ENCODE measurements at regions not wholly inside any gene's neighbourhood (a gene's known extent, or its start where the extent isn't known, plus 50 kb on each side); places are given as distances from the start of the nearest gene placed in this dataset.
"Not testable (repeated sequence)": the region's sequence is repeated elsewhere in the genome, so short reads cannot be mapped to it uniquely, and the experiment has no call there.

- no peak for ATAC-seq
- intact Hi-C loops (cut with DNase I): no loop called here
- no peak for DNase-seq
These were observed 128.2 kb upstream of the RASEF start for GRCh38 chr9:83191154-83191553.

- DNase-seq; intact Hi-C loops (cut with DNase I): not testable (repeated sequence)
These were observed 126.1 kb upstream of the RASEF start for GRCh38 chr9:83189026-83189425.

DNA sequence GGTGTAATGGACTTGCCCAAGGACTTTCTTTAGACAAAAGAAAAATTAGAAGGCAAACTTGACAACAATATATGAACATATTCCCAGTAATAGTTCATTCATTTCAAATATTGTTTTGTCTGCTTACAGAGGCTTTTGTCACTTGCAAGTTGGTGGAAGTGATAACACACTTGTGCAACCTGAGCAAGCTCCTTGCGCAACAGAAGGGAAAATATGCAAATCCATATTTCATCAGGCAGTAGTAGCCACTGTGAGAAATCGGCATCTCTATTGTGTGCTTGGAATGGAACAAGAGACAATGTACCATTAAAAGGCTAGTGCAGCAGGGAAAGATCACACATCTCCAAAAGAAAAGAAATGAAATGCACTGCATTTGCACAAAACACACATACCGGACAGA, 125.3 kb upstream of the RASEF start:
- intact Hi-C loops (cut with DNase I): no loop called here
- no peak for DNase-seq
- ATAC-seq: no peak

More at GRCh38 chr9:83189026-83189425, 126.1 kb upstream of the RASEF start:
- not testable (repeated sequence) for ATAC-seq

DNA sequence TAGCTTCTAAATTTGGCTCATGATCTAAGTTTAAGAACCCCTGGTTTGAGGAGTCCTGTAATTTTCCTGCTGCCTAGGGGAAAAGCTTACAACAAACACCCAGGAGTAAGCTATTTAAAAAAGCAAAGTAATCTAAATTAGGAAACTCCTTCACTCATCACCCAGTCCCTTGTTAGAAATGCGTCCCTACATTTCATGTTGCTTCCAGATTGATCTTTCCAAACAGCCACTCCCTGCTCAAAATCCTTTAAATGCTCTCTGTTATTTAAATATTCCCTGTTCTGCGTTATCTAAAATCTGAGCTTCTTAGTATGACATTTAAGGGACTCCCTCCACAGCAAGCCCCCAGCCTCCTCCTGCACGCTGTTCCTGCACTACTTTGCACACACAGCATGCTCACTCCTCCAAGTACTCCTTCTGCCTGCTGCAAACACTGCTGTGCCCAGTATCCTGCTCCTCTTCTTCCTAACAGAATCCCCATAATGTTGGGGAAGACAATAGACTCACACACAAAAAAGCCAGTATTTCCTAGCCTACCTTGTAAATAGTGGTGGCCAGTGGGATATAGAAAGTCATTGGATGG, 123.3 kb upstream of the RASEF start:
- intact Hi-C loops (cut with DNase I): no loop called here
- peak in 1 of 2 donors; percentile 38 for ATAC-seq

DNA sequence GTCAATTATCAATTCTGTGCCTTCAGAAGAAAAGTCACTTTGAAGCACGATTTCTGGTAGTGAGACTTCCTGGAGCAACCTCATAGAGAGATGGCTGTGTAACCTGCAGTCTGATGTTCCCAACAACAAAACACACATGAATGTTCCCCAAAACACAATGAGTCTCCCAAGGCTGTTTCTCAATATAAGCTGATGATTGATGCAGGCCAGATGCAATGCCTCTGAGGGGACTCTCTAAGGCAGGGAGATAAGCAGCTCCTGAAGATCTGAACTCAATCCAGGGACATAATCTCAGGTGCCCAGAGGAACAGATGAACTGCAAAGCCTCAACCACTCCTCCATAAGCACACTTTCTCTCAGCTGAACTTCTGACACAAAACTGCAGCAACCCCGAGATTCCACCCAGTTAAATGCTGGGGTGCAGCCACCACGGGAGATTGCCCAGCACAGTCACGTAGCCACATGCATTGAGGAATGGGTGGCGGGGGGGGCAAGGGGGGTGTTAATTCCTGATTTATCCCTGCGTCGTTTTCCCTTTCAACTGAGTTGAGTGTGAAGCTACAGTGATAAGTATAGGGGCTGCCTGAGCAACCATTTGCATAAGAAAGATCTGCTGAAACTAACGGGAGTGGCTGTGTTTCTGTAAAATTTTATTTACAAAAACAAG, 122.7 kb upstream of the RASEF start:
- peak; percentile 34 to 57 for ATAC-seq

More for the DNA sequence above, 123.3 kb upstream of the RASEF start:
- no peak for DNase-seq

GRCh38 chr9:83183621-83184020, 120.7 kb upstream of the RASEF start:
- intact Hi-C loops (cut with DNase I): no loop called here

More for the DNA sequence above, 122.7 kb upstream of the RASEF start:
- intact Hi-C loops (cut with DNase I): no loop called here
- DNase-seq: no peak

DNA sequence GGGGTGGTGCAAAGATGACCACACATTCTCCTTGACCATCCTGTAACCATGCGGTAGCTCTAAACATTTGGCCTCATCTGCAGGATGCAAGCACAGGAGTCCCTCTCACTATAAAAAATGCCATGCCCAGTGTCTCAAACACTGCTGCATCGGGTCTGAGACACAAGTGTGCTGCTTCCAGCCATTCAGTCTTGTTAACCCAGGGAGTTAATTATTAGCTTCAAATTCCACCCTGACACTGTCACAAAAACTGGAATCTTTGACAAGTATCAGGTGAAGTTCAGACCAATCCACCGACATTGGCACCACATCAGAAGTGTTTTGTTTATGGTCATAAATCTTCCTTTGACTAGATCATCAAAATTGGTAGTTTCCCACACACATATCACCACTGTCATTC, 119.1 kb upstream of the RASEF start:
- no peak for ATAC-seq
- intact Hi-C loops (cut with DNase I): no loop called here
- no peak for DNase-seq

More at GRCh38 chr9:83183621-83184020, 120.7 kb upstream of the RASEF start:
- DNase-seq: no peak
- ATAC-seq: no peak

DNA sequence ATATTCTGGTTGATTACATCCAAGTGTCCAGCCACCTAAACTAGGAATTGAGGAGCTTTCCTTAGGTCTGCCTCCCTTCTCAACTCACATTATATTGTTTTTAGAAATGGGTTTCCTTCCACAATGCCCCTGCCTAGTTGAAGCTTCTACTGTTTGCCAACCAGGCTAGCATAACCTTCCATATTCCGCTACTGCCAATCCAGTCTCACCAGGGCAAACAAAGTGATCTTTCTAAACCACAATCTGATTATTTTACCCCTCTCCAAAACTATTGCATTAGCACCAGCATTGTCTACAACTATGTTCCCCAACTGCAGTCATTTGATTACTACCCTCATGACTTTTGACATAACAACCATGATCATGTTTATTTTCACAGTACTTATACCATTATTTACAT, 115.8 kb upstream of the RASEF start:
- intact Hi-C loops (cut with DNase I): no loop called here
- no peak for ATAC-seq
- no peak for DNase-seq

DNA sequence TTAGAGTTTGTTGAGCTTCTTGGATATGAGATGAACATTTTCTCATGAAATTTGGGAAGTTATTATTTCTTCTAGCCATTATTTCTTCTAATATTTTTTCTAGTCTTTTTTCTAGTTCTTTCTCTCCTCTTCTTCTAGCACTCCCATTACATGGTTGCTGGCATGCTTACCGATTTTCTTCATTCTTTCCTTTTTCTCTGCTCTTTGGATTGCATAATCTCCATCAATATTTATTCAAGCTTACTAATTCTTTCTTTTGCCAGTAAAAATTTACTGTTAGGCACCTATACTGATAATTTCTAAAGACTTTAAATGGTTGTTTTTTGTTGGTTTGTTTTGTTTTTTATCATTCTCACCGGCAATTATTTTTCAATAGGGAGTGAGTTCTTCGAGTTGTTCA, 114.8 kb upstream of the RASEF start:
- ATAC-seq (no peak), DNase-seq (no peak)
- intact Hi-C loops (cut with DNase I): no loop called here

- no peak for DNase-seq
- intact Hi-C loops (cut with DNase I): no loop called here
- no peak for ATAC-seq
These were observed 104.2 kb upstream of the RASEF start for GRCh38 chr9:83167126-83167525.

GRCh38 chr9:83166372-83166771, 103.4 kb upstream of the RASEF start:
- ATAC-seq: no peak
- no peak for DNase-seq
- intact Hi-C loops (cut with DNase I): no loop called here

DNA sequence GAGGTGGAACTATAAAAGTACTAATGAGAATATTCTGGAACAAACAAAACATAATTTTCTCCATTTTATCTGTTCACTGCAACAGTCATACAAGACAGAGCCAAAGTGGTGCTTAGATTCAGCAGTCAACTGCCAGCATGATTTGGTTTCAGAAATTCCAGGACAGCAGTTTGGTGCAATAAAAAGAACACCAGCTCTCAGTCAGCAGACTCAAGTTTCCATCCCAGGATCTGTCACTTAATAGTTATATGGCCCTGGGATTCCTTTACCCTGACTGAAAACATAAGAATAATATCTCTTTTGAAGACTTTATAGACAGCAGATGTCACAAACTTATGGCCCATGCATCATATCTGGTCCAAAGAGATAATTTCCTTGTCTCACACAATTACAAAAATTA, 92.8 kb upstream of the RASEF start:
- intact Hi-C loops (cut with DNase I): no loop called here
- ATAC-seq: no peak
- DNase-seq: no peak

DNA sequence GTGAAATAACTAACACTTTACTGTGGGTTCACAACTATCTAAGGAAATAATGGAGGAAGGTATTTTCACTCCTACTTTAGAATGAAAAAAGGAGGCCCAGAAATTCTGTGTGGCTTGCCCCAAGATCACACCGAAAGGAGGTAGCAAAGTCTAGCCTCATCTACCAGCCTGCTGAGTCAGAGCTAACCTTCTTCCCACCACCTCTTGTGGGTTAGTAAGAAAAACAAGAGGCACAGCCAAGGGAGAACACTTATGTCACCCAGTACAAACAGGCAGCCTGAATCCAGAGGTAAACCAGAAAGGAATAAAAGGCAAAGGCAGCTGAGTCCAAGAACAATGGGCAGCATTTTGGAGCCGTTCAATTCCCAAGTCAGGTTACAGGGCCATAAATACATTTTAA, 91.9 kb upstream of the RASEF start:
- DNase-seq (no peak), ATAC-seq (no peak)
- intact Hi-C loops (cut with DNase I): no loop called here

- ATAC-seq: peak in 1 of 2 donors; percentile 78
- intact Hi-C loops (cut with DNase I): no loop called here
- no peak for DNase-seq
These were observed 91.3 kb upstream of the RASEF start for GRCh38 chr9:83154087-83154736.

DNA sequence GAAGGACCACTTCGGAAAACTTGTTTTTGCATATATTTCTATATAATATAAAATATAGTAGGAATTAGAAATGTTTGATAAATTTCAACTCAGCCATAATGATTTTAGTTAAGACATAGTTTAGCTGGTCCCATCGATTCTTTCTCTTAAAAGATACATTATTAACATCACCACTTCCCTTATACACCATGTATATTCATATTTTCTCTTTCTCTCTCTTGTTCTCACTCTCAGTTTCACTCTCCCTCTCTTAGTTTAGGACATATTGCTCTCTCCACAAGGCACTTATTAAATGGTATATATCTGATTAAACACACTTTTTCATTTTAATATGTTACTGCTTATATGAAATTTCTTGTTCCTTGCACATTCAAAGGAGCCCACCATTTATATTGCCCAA, 90.1 kb upstream of the RASEF start:
- DNase-seq: no peak
- intact Hi-C loops (cut with DNase I): no loop called here
- no peak for ATAC-seq

GRCh38 chr9:83151627-83152137, 88.7 kb upstream of the RASEF start:
- intact Hi-C loops (cut with DNase I): no loop called here
- DNase-seq (no peak), ATAC-seq (no peak)

DNA sequence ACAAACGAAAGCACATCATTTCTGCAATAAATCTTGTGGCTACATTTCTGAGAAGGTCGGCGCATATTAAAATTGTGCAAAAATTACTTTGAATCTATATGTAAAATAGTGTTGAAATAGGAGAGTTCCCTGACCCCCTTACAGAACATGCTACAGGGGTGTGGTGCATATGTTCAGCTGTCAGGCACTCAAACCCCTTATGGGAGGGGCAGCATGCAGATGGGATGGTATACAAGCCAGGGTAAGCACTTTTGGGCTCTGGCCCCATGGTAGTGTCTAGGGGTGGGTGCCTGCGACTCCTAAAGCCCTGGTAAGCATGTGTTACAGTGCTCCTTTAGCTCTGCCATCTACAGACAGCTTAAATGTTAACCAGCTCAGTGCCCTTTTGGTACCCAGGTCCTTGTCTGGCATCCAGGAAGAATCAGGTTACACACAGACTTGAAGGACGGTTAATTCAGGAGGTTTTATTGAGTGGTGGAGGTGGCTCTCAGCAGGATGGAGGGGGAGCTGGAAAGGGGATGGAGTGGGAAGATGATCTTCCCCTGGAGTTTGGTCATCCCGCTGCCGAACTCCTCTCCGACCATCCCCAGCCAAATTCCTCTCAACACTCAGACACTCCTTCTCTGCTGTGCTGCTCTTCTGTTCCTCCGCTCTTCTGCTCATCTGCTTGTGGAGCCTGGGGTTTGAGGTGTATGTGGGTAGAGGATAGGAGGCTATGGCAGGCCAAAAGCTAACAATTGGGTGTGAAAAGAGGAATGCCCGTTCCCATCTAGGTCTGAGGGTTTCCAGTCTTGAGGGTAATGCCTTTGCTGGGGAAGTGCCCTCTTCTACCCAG, 84.6 kb upstream of the RASEF start:
- intact Hi-C loops (cut with DNase I): no loop called here
- ATAC-seq (no peak), DNase-seq (no peak)

DNA sequence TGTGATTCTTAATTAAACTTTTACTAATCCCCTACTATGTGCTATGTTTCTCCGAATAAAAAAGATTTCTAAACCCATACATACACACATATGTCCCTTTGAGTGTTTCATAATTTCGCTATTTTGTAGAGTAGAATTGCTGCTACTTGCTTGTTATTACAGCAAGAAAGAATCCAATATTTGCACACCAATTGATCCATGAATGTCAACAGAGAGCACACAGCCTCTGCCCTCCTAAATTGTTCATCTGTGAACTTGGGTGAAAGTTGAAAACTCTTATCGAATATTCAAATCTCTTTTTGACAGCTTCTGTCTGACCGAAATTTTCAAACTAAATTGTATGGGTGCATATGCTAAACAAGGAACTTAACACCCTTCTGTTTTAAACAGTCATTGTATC, 83.4 kb upstream of the RASEF start:
- no peak for DNase-seq
- no peak for ATAC-seq
- intact Hi-C loops (cut with DNase I): no loop called here

- intact Hi-C loops (cut with DNase I): no loop called here
- DNase-seq: no peak
- ATAC-seq: no peak
These were observed 81.5 kb upstream of the RASEF start for GRCh38 chr9:83144492-83144891.

DNA sequence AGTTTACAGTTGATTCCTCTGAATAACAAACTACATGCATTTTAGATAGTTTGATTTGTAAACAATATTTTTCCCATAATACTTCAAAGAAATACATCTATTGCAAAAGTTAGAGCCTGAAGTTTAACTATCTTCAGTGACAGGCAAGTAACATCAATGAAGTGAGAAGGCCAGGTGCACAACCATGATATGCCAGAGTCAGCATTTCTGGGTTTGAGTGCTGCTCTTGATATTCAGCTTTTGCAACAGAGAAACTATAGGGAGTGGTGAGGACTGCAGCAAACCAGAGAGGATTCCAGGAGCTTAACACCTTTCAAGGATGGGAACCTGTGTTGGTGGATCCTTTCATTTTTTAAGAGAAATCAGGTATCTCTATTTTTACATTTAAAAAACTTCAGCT, 79.4 kb upstream of the RASEF start:
- intact Hi-C loops (cut with DNase I): no loop called here
- no peak for ATAC-seq
- DNase-seq: no peak

Data from left cardiac atrium (tissue), 4 donors.